Ovary (tissue), 3 donors: ENCODE measurements at regions not wholly inside any gene's neighbourhood (a gene's known extent, or its start where the extent isn't known, plus 50 kb on each side); places are given as distances from the start of the nearest gene placed in this dataset.

Source experiments
- EP300 ChIP-seq: sonication (generic); formaldehyde crosslinking; IDR thresholded peaks from one replicate; pipeline ENCODE4 v1.6.1; 2017; ENCODE audit warnings: antibody characterized with exemption
- POLR2A ChIP-seq: fragments of 450-650 bp; IDR thresholded peaks from one replicate; pipeline ENCODE4 v1.6.1; 2017; ENCODE audit warnings: antibody characterized with exemption, mild to moderate bottlenecking, moderate library complexity
- TF ChIP-seq, protein P1 (sequence below), 3 donors: fragments of 450-650 bp in 2 of 3; fragments of 200-600 bp in 1 of 3; IDR thresholded peaks; one replicate each; pipeline versions ENCODE4 v1.5.1 to v1.8.0; 2016 to 2022; ENCODE audit warnings: antibody characterized with exemption in 3 of 3, mild to moderate bottlenecking in 1 of 3
- donor health status: DM: no; HTN: no; CAD: no.

DNA sequence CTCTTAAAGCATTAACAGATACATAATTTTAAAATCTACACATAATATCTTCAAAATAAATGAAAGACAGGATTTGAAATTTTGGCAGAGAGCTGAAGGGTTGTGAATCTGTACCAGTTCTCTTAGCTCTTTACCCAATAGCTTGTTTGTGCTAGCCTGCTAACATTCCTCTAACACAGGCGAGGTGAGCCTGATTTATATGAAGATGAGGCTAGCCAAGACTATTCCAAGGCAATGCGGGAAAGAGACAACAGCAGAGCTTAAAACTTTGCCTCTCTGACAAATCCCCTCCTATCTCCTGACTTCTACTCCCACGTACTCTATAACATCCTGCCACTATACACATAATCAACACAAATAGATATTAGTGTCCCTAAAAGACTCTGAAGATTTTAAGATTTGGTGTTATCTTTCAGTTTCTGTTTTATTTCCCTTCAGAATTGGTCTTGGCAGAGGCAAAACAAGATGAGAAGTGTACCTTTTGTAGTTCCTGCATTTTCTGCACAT lies 745.6 kb upstream of the ZNF608 start:
- TF ChIP-seq POLR2A (no peak), EP300 (no peak)
- TF ChIP-seq, protein P1, sequence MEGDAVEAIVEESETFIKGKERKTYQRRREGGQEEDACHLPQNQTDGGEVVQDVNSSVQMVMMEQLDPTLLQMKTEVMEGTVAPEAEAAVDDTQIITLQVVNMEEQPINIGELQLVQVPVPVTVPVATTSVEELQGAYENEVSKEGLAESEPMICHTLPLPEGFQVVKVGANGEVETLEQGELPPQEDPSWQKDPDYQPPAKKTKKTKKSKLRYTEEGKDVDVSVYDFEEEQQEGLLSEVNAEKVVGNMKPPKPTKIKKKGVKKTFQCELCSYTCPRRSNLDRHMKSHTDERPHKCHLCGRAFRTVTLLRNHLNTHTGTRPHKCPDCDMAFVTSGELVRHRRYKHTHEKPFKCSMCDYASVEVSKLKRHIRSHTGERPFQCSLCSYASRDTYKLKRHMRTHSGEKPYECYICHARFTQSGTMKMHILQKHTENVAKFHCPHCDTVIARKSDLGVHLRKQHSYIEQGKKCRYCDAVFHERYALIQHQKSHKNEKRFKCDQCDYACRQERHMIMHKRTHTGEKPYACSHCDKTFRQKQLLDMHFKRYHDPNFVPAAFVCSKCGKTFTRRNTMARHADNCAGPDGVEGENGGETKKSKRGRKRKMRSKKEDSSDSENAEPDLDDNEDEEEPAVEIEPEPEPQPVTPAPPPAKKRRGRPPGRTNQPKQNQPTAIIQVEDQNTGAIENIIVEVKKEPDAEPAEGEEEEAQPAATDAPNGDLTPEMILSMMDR (IDR thresholded peaks at IDR 0.05): no peak
